Hepatocyte (in vitro differentiated cells): ENCODE measurements at regions not wholly inside any gene's neighbourhood (a gene's known extent, or its start where the extent isn't known, plus 50 kb on each side); places are given as distances from the start of the nearest gene placed in this dataset.

Experiments
- DNase-seq: peaks from one replicate; pipeline ENCODE4 v3.0.0-alpha.2; 2016; ENCODE audit warnings: low spot score
- H2AFZ ChIP-seq: fragments of 200-600 bp; sonication (generic); 2 replicates; pipeline ENCODE4 v1.6.0; 2016; ENCODE audit warnings: antibody characterized with exemption, mild to moderate bottlenecking
- H3K27ac ChIP-seq: fragments of 200-600 bp; sonication (generic); 2 replicates; pipeline ENCODE4 v1.5.1; 2016; ENCODE audit warnings: mild to moderate bottlenecking
- H3K27me3 ChIP-seq: fragments of 200-600 bp; sonication (generic); 2 replicates; pipeline ENCODE4 v1.6.1; 2016
- H3K36me3 ChIP-seq: fragments of 200-600 bp; sonication (generic); replicated peaks from 2 replicates; pipeline ENCODE4 v1.5.1; 2016; ENCODE audit warnings: low read depth; ENCODE audit not compliant: insufficient read depth
- H3K4me1 ChIP-seq: fragments of 200-600 bp; sonication (generic); 2 replicates; pipeline ENCODE4 v1.5.1; 2016; ENCODE audit warnings: mild to moderate bottlenecking, moderate library complexity; ENCODE audit not compliant: insufficient read depth
- H3K4me2 ChIP-seq: fragments of 200-600 bp; sonication (generic); 2 replicates; pipeline ENCODE4 v1.6.0; 2016
- H3K4me3 ChIP-seq: fragments of 200-600 bp; sonication (generic); 2 replicates; pipeline ENCODE4 v1.5.1; 2016; ENCODE audit warnings: mild to moderate bottlenecking
- H3K79me2 ChIP-seq: fragments of 200-600 bp; sonication (generic); 2 replicates; pipeline ENCODE4 v1.6.0; 2017; ENCODE audit warnings: mild to moderate bottlenecking
- H3K9me2 ChIP-seq: fragments of 200-600 bp; sonication (generic); replicated peaks from 2 replicates; pipeline ENCODE4 v1.6.0; 2017; ENCODE audit warnings: mild to moderate bottlenecking; ENCODE audit not compliant: insufficient read depth
- H3K9me3 ChIP-seq: fragments of 200-600 bp; sonication (generic); 2 replicates; pipeline ENCODE4 v1.5.1; 2016; ENCODE audit warnings: low read depth, mild to moderate bottlenecking
- H4K20me1 ChIP-seq: fragments of 200-600 bp; sonication (generic); 2 replicates; pipeline ENCODE4 v1.6.0; 2016; ENCODE audit warnings: mild to moderate bottlenecking; ENCODE audit not compliant: insufficient read depth, poor library complexity, severe bottlenecking
- CTCF ChIP-seq: fragments of 200-600 bp; sonication (generic); IDR thresholded peaks from 2 replicates; pipeline ENCODE4 v1.5.1; 2016; ENCODE audit warnings: antibody characterized with exemption, mild to moderate bottlenecking; ENCODE audit not compliant: poor library complexity
- EZH2 ChIP-seq: fragments of 200-600 bp; sonication (generic); IDR thresholded peaks from 2 replicates; pipeline ENCODE4 v1.6.1; 2016; ENCODE audit warnings: antibody characterized with exemption, mild to moderate bottlenecking, borderline replicate concordance
- EZH2phosphoT487 ChIP-seq: fragments of 200-600 bp; sonication (generic); IDR thresholded peaks from one replicate; pipeline ENCODE4 v1.6.1; 2018; ENCODE audit warnings: antibody characterized with exemption, mild to moderate bottlenecking, low read depth, moderate library complexity; ENCODE audit not compliant: unreplicated experiment, severe bottlenecking
- WGBS: methylation state at CpG from one replicate; pipeline ENCODE4 v1.1.6; 2016; ENCODE audit warnings: low lambda C conversion rate; ENCODE audit errors: missing lambda C conversion rate; 5-methylcytosine and 5-hydroxymethylcytosine counted together

GRCh38 chr17:55587608-55588139, 76.4 kb upstream of the SMIM36 start:
- Histone ChIP-seq H3K9me2 (no peaks in the 10 kb centered on the region), H3K4me1 (peaks cover 12% of the 10 kb centered on the region), H3K27me3 (no peaks in the 10 kb centered on the region), H3K9me3 (no peaks in the 10 kb centered on the region), H4K20me1 (no peaks in the 10 kb centered on the region), H3K79me2 (no peaks in the 10 kb centered on the region), H2AFZ (no peak overlapping the region), H3K4me2 (peak overlapping the region; percentile 38), H3K27ac (peak overlapping the region; percentile 87), H3K4me3 (no peak overlapping the region), H3K36me3 (no peaks in the 10 kb centered on the region)
- TF ChIP-seq CTCF = no peak
- no peak for TF ChIP-seq EZH2
- no peak for TF ChIP-seq EZH2phosphoT487
- DNase-seq = peak; percentile 68
- 52% methylated on average over 9 of the region's 9 CpGs for WGBS

- no peak overlapping the region for H3K4me2 ChIP-seq
- H3K4me1 ChIP-seq = peaks cover 12% of the 10 kb centered on the region
- DNase-seq = no peak
- H3K27ac ChIP-seq = no peak overlapping the region
- no peak overlapping the region for H3K4me3 ChIP-seq
- no peaks in the 10 kb centered on the region for H3K9me2 ChIP-seq
- H4K20me1 ChIP-seq = no peaks in the 10 kb centered on the region
- WGBS = 98% methylated on average over 2 of the region's 2 CpGs
- TF ChIP-seq EZH2phosphoT487 (no peak), EZH2 (no peak), CTCF (no peak)
- H3K79me2 ChIP-seq = no peaks in the 10 kb centered on the region
- no peaks in the 10 kb centered on the region for H3K9me3 ChIP-seq
- H3K36me3 ChIP-seq = no peaks in the 10 kb centered on the region
- H3K27me3 ChIP-seq = no peaks in the 10 kb centered on the region
- H2AFZ ChIP-seq = no peak overlapping the region
Observed at GRCh38 chr17:55585629-55586028, 74.4 kb upstream of the SMIM36 start.

GRCh38 chr17:55584861-55585260, 73.6 kb upstream of the SMIM36 start:
- H3K36me3 ChIP-seq = no peaks in the 10 kb centered on the region
- no peak overlapping the region for H3K4me3 ChIP-seq
- DNase-seq = no peak
- peaks cover 11% of the 10 kb centered on the region for H3K4me1 ChIP-seq
- H3K27me3 ChIP-seq = no peaks in the 10 kb centered on the region
- WGBS = 44% methylated on average over 1 of the region's 1 CpG
- H4K20me1 ChIP-seq = no peaks in the 10 kb centered on the region
- H2AFZ ChIP-seq = no peak overlapping the region
- H3K9me3 ChIP-seq = no peaks in the 10 kb centered on the region
- no peak for TF ChIP-seq EZH2phosphoT487
- no peak for TF ChIP-seq CTCF
- TF ChIP-seq EZH2 = no peak
- H3K9me2 ChIP-seq = no peaks in the 10 kb centered on the region
- no peak overlapping the region for H3K4me2 ChIP-seq
- no peak overlapping the region for H3K27ac ChIP-seq
- H3K79me2 ChIP-seq = no peaks in the 10 kb centered on the region
